ENCODE measurements at regions not wholly inside any gene's neighbourhood (a gene's known extent, or its start where the extent isn't known, plus 50 kb on each side); places are given as distances from the start of the nearest gene placed in this dataset.

GRCh38 chr22:27648074-27648473, 153.5 kb downstream of the MN1 start:
- TF ChIP-seq CTCF (IDR thresholded peaks at IDR 0.05) (no peak), POLR2A (IDR thresholded peaks at IDR 0.05) (no peak)

All from Peyer's patch (tissue), 4 donors.